Small intestine (tissue), 7 donors: ENCODE measurements at regions not wholly inside any gene's neighbourhood (a gene's known extent, or its start where the extent isn't known, plus 50 kb on each side); places are given as distances from the start of the nearest gene placed in this dataset.
"Not testable (repeated sequence)": the region's sequence is repeated elsewhere in the genome, so short reads cannot be mapped to it uniquely, and the experiment has no call there.

ENCODE experiments used
- DNase-seq, 2 donors: peaks; one replicate each; pipeline versions ENCODE4 v3.0.0 to v3.0.0-alpha.2; 2013
- FAIRE-seq: peaks from 2 replicates; lab custom pipeline; 2012; peaks lifted over from hg19 to GRCh38; lab: Jason Lieb, UNC
- H3K27ac ChIP-seq, 3 donors: one replicate each; pipeline ENCODE4 v1.5.1; 2013; ENCODE audit warnings: low read length in 2 of 3, mild to moderate bottlenecking in 2 of 3, control low read depth in 1 of 3, inconsistent platforms in 1 of 3, low read depth in 1 of 3, moderate library complexity in 1 of 3
- H3K27me3 ChIP-seq, 3 donors: one replicate each; pipeline ENCODE4 v1.6.1; 2013; ENCODE audit warnings: low read length in 3 of 3, inconsistent platforms in 1 of 3; ENCODE audit not compliant: control insufficient read depth in 3 of 3, insufficient read depth in 3 of 3
- H3K36me3 ChIP-seq, 3 donors: one replicate each; pipeline ENCODE4 v1.6.1; 2013; ENCODE audit warnings: low read length in 3 of 3, inconsistent platforms in 1 of 3, low read depth in 1 of 3, mild to moderate bottlenecking in 1 of 3, moderate library complexity in 1 of 3; ENCODE audit not compliant: control insufficient read depth in 3 of 3, insufficient read depth in 2 of 3
- H3K4me1 ChIP-seq, 3 donors: one replicate each; pipeline ENCODE4 v1.6.1; 2013; ENCODE audit warnings: low read length in 2 of 3, inconsistent platforms in 1 of 3, low read depth in 1 of 3, mild to moderate bottlenecking in 1 of 3, moderate library complexity in 1 of 3; ENCODE audit not compliant: control insufficient read depth in 3 of 3, insufficient read depth in 2 of 3
- H3K4me3 ChIP-seq, 3 donors: one replicate each; pipeline ENCODE4 v1.5.1; 2013; ENCODE audit warnings: low read length in 3 of 3, control low read depth in 1 of 3, inconsistent platforms in 1 of 3, low read depth in 1 of 3, mild to moderate bottlenecking in 1 of 3, moderate library complexity in 1 of 3
- H3K9me3 ChIP-seq, 2 donors: one replicate each; pipeline ENCODE4 v1.6.1; 2013; ENCODE audit warnings: low read depth in 1 of 2, low read length in 1 of 2; ENCODE audit not compliant: control insufficient read depth in 2 of 2, insufficient read depth in 1 of 2
- WGBS, 3 donors: extraction: QIAGEN DNeasy Blood & Tissue Kit; methylation state at CpG; one replicate each; pipeline ENCODE4 v1.1.7; 2013; 5-methylcytosine and 5-hydroxymethylcytosine counted together
- donor health status: healthy with polysubstance abuse.
- donor health status: control.
- donor health status: control.
- donor health status: Bipolar disorder and iron deficiency.
- donor health status: healthy.

DNA sequence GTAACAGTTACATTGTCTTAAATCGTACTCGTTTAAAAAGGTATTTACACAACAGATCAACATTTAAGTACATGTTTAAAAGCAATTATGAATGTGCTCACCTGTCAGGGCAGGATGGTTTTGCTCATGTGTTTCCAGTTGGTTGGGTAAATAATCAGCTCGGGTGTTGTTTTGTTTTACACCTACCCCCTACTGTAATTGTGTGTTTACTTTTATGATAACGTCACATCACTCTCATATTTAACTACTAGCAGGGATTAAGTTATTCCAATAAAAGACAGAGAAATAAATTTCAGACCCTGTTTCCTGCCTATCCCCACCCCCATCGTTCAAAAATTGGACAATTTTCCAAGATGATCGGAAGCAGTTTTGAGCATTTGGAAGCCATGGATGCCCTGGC lies 390.2 kb downstream of the SEC14L1 start:
- WGBS, 3 donors, result 49 to 71% (median 58%) methylated on average over 6 of the region's 6 CpGs
- FAIRE-seq, result no peak

DNA sequence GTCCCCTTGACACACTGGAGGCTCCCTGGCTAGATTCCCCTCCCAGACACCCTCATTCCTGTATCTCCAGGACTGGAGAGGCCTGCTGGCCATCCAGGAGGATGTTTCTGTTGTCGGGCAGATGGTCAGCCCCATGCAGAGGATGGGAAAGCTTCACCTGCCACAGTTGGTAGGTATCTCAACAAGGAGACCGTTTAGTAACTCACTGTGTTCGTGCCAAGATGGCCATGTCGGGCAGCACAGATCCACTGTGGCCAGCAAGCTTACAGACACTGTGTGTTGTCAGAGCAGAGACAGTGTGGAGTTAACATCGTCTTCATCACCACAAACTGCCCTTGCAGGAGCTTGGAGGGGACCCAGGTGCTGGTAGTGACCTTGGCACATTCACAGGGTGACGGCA lies 390.9 kb downstream of the SEC14L1 start:
- peaks cover 10 to 43% (median 18%) of the 10 kb centered on the region in 3 donors for H3K27me3 ChIP-seq
- DNase-seq (no peak), FAIRE-seq (no peak)
- H3K27ac ChIP-seq, result no peak overlapping the region
- no peaks in the 10 kb centered on the region for H3K4me1 ChIP-seq
- H3K9me3 ChIP-seq, result peaks cover 0 to 14% of the 10 kb centered on the region in 2 donors
- H3K36me3 ChIP-seq, result no peaks in the 10 kb centered on the region
- WGBS, 3 donors, result 81 to 88% (median 87%) methylated on average over 6 of the region's 6 CpGs
- H3K4me3 ChIP-seq, result no peak overlapping the region

More for the DNA sequence above, 390.2 kb downstream of the SEC14L1 start:
- Histone ChIP-seq H3K9me3 (peaks cover 0 to 14% of the 10 kb centered on the region in 2 donors), H3K27me3 (peaks cover 10 to 43% (median 20%) of the 10 kb centered on the region in 3 donors), H3K27ac (no peak overlapping the region), H3K4me3 (no peak overlapping the region), H3K36me3 (no peaks in the 10 kb centered on the region), H3K4me1 (no peaks in the 10 kb centered on the region)
- DNase-seq, result no peak

DNA sequence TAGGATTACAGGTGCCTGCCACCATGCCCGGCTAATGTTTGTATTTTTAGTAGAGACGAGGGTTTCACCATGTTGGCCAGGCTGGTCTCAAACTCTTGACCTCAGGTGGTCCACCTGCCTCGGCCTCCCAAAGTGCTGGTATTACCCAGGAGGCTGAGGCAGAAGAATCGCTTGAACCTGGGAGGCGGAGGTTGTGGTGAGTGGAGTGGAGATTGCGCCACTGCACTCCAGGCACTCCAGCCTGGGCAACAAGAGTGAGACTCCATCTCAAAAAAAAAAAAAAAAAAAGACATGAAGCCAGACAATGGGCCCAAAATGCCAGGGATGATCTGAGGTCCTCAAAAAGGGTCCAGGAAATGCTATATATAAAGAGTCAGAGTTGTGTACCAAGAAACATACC lies 392.9 kb downstream of the SEC14L1 start:
- peaks cover 0 to 12% of the 10 kb centered on the region in 2 donors for H3K9me3 ChIP-seq
- WGBS, 3 donors, result 91 to 95% (median 91%) methylated on average over 6 of the region's 6 CpGs
- DNase-seq, H3K27ac ChIP-seq, H3K4me1 ChIP-seq, H3K36me3 ChIP-seq, H3K4me3 ChIP-seq, FAIRE-seq: not testable (repeated sequence)
- peaks cover 7 to 26% (median 7%) of the 10 kb centered on the region in 3 donors for H3K27me3 ChIP-seq

DNA sequence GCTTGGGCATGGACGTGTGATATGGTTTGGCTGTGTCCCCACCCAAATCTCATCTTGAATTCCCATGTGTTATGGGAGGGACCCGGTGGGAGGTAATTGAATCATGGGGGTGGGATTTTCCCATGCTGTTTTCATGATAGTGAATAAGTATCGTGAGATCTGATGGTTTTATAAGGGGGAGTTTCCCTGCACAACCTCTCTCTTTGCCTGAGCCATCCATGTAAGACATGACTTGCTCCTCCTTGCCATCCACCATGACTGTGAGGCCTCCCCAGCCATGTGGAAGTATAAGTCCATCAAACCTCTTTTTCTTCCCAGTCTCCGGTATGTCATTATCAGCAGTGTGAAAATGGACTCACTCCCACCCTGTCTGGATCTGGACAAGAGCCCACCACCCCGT lies 393.4 kb downstream of the SEC14L1 start:
- FAIRE-seq (no peak), DNase-seq (no peak)
- 84 to 86% (median 85%) methylated on average over 5 of the region's 5 CpGs for WGBS, 3 donors
- H3K4me3 ChIP-seq, result no peak overlapping the region
- peaks cover 0 to 12% of the 10 kb centered on the region in 2 donors for H3K9me3 ChIP-seq
- H3K4me1 ChIP-seq, result no peaks in the 10 kb centered on the region
- H3K27ac ChIP-seq, result no peak overlapping the region
- H3K27me3 ChIP-seq, result peaks cover 3 to 22% (median 7%) of the 10 kb centered on the region in 3 donors
- no peaks in the 10 kb centered on the region for H3K36me3 ChIP-seq

DNA sequence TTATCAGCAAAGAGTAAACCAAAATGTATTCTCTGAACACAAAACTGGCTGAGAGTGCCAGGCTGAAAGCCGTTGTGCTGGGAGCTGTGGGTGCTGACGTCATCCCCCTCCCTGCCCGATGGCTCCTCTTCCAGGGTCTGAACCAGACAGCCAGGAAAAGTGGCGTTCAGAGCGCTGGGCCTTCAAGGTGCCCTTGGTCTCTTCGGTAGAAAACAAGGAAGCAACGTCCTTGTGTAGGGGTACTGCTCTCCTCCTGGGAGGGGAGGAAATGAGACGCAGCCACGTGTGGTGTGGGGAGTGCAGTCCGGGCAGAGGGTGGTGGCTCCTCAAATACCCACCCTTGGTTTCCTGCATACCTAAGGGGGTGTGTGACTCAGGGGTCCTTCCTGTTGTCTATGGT lies 394.7 kb downstream of the SEC14L1 start:
- Histone ChIP-seq H3K9me3 (peaks cover 0 to 12% of the 10 kb centered on the region in 2 donors), H3K27ac (no peak overlapping the region), H3K4me3 (no peak overlapping the region), H3K27me3 (peaks cover 0 to 11% (median 2%) of the 10 kb centered on the region in 3 donors), H3K4me1 (no peaks in the 10 kb centered on the region), H3K36me3 (no peaks in the 10 kb centered on the region)
- WGBS, 3 donors, result 36 to 49% (median 48%) methylated on average over 10 of the region's 10 CpGs
- DNase-seq (no peak), FAIRE-seq (no peak)

DNA sequence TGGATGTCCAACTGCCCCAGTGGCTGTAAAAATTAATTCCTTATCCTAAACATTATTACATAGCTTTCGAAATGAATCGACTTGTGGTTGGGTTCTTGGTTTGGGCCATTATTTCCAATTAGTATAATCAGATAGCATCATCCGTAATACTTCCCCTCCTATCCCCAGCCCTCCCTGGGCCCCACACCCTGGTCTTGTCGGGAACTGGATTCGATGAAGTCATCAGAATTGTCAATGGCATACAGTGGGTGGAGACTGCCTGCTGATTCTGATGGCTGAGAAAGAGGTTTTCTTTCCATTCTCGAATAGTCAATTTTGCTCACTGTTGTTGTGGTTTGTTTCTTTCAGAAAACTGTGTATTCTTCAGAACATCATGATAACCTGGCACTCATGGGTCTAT lies 395.1 kb downstream of the SEC14L1 start:
- no peak overlapping the region for H3K27ac ChIP-seq

DNA sequence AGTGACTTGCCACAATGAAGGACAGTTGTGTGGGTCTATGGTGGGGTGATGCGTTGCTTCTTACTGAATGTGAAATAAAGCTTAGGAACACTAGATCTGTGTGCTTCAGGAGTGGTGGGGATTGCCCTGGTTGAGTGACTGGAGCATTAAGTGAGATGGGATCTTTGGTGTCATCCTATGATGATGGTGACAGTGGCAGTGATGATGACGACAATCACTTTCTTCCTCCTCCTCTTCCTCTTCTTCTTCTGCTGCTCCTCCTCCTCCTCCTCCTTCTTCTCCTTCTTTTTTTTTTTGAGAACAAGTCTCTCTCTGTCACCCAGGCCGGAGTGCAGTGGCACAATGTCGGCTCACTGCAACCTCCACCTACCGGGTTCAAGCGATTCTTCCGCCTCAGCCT lies 396.8 kb downstream of the SEC14L1 start:
- Histone ChIP-seq H3K4me1 (no peaks in the 10 kb centered on the region), H3K36me3 (no peaks in the 10 kb centered on the region), H3K27me3 (peaks cover 0 to 12% (median 0%) of the 10 kb centered on the region in 3 donors), H3K4me3 (no peak overlapping the region), H3K9me3 (peaks cover 0 to 12% of the 10 kb centered on the region in 2 donors), H3K27ac (no peak overlapping the region)
- 80 to 92% (median 90%) methylated on average over 5 to 7 of the region's 7 CpGs for WGBS, 3 donors
- DNase-seq (no peak), FAIRE-seq (no peak)

More for the DNA sequence above, 395.1 kb downstream of the SEC14L1 start:
- no peak for FAIRE-seq
- H3K27me3 ChIP-seq, result peaks cover 0 to 11% (median 0%) of the 10 kb centered on the region in 3 donors
- H3K4me1 ChIP-seq, result no peaks in the 10 kb centered on the region
- H3K9me3 ChIP-seq, result peaks cover 0 to 12% of the 10 kb centered on the region in 2 donors
- no peak overlapping the region for H3K4me3 ChIP-seq
- WGBS, 3 donors, result 54 to 66% (median 62%) methylated on average over 6 of the region's 6 CpGs
- DNase-seq, result no peak
- no peaks in the 10 kb centered on the region for H3K36me3 ChIP-seq

DNA sequence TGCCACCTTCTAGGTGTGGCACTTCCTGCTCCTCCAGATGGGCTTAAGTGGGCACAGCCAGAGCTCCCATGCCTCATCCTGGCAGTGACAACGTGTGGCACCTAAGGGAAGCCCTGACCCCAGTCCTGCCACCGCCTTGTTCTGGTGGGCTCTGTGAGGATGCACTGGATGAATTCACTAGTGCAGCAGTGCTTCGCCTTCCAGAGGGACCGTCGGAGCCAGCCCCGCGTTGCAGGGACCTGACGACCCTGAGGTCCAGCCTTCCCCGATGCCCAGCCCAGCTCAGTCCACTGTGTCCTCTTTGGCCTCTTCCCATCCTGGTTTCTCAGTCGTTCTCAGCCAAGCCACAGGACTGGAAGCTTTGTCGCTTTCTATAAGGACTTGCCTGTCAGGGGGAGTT lies 399.8 kb downstream of the SEC14L1 start:
- WGBS, 3 donors, result 56 to 74% (median 66%) methylated on average over 11 of the region's 11 CpGs
- Histone ChIP-seq H3K4me1 (peaks cover 0 to 3% (median 0%) of the 10 kb centered on the region in 3 donors), H3K9me3 (no peaks in the 10 kb centered on the region), H3K4me3 (no peak overlapping the region), H3K36me3 (no peaks in the 10 kb centered on the region), H3K27ac (no peak overlapping the region), H3K27me3 (peaks cover 0 to 18% (median 0%) of the 10 kb centered on the region in 3 donors)
- FAIRE-seq (no peak), DNase-seq (peak in 1 of 2 donors; percentile 6)

DNA sequence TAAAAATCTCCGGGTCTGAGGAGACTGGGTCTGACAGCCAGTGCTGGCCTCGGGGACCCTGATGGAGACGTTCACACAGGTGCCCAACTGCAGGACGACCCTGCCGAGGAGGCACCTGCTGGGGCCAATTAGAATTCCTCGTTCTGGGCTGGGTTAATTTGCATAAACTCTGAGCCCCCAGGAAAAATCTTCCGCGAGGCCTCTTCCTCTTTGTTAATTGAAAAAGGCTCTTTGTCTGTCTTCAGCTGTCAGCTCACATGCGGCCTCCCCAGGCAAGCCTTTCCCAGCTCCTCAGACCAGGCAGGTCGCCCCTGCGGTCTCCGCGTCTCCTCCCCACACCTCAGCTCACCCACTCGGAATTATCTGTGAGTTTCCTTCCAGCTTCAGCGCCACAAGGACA lies 400.2 kb downstream of the SEC14L1 start:
- Histone ChIP-seq H3K27me3 (peaks cover 0 to 18% (median 0%) of the 10 kb centered on the region in 3 donors), H3K4me3 (no peak overlapping the region), H3K27ac (no peak overlapping the region), H3K4me1 (peaks cover 0 to 3% (median 0%) of the 10 kb centered on the region in 3 donors), H3K36me3 (no peaks in the 10 kb centered on the region), H3K9me3 (peaks cover 0 to 3% of the 10 kb centered on the region in 2 donors)
- WGBS, 3 donors, result 27 to 60% (median 48%) methylated on average over 15 of the region's 15 CpGs
- FAIRE-seq, result no peak
- no peak for DNase-seq
